ENCODE measurements at regions not wholly inside any gene's neighbourhood (a gene's known extent, or its start where the extent isn't known, plus 50 kb on each side); places are given as distances from the start of the nearest gene placed in this dataset.

DNA sequence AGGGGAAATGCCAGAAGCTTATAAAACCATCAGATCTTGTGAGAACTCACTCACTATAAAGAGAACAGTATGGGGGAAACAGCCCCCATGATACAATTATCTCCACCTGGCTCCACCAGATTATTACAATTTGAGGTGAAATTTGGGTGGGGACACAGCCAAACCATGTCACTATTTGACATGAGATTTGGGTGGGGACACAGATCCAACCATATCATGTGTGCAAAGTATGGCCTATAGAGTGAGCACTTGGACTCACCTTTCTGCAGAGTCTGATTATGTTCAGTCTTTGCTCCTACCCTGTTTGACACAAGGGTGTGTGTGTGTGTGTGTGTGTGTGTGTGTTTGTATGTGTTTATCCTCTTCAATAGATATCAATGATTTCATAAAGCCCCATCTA, 287.5 kb downstream of the ZNF536 start:
- no peak for TF ChIP-seq CTCF (IDR thresholded peaks at IDR 0.05; ENCODE audit: borderline replicate concordance)
- DNase-seq = no peak
- H3K9me3 ChIP-seq (replicated peaks) = no peaks in the 10 kb centered on the region
- H3K27me3 ChIP-seq (ENCODE audit: low read depth) = peaks cover 23% of the 10 kb centered on the region
- H3K4me1 ChIP-seq = peaks cover 24% of the 10 kb centered on the region
- no peaks in the 10 kb centered on the region for H3K36me3 ChIP-seq
- no peak overlapping the region for H3K4me3 ChIP-seq
- H3K27ac ChIP-seq (replicated peaks) = no peak overlapping the region
- intact Hi-C loops (cut with micrococcal nuclease) = no loop called here

GRCh38 chr19:30656520-30657100, 284.4 kb downstream of the ZNF536 start:
- no peaks in the 10 kb centered on the region for H3K9me3 ChIP-seq (replicated peaks)
- intact Hi-C loops (cut with micrococcal nuclease) = no loop called here
- TF ChIP-seq CTCF (IDR thresholded peaks at IDR 0.05; ENCODE audit: borderline replicate concordance) = no peak

GRCh38 chr19:30653646-30654386, 281.6 kb downstream of the ZNF536 start:
- Histone ChIP-seq H3K36me3 (no peaks in the 10 kb centered on the region), H3K27me3 (ENCODE audit: low read depth) (peaks cover 70% of the 10 kb centered on the region), H3K27ac (replicated peaks) (no peak overlapping the region), H3K4me3 (no peak overlapping the region), H3K4me1 (no peaks in the 10 kb centered on the region), H3K9me3 (replicated peaks) (no peaks in the 10 kb centered on the region)
- no peak for TF ChIP-seq CTCF (IDR thresholded peaks at IDR 0.05; ENCODE audit: borderline replicate concordance)
- DNase-seq = no peak
- intact Hi-C loops (cut with micrococcal nuclease) = no loop called here

More at GRCh38 chr19:30656520-30657100, 284.4 kb downstream of the ZNF536 start:
- H3K4me3 ChIP-seq = no peak overlapping the region
- H3K36me3 ChIP-seq = no peaks in the 10 kb centered on the region
- DNase-seq = no peak
- H3K4me1 ChIP-seq = no peaks in the 10 kb centered on the region
- H3K27me3 ChIP-seq (ENCODE audit: low read depth) = peaks cover 50% of the 10 kb centered on the region
- no peak overlapping the region for H3K27ac ChIP-seq (replicated peaks)

DNA sequence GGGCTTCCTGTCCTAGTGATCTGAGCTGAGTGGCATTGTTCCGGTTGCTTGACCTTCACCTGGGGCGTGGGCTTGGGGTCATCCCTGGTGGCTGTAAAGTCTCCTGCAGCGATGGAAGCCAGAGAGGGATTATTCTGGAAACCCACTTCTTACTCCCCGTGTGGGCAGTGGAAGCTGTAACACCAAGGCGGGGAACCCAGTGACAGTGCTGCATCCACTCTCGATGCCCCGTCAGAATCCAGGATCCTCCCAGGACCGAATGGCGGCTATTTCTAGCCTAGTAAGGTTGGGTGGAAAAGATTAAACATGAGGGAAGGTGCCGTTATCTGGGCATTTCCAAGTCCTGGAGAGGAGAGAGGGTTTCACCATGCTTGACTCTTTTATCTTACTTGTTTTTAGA, 280.6 kb downstream of the ZNF536 start:
- DNase-seq = no peak
- Histone ChIP-seq H3K9me3 (replicated peaks) (no peaks in the 10 kb centered on the region), H3K4me3 (no peak overlapping the region), H3K36me3 (no peaks in the 10 kb centered on the region), H3K27me3 (ENCODE audit: low read depth) (peaks cover 80% of the 10 kb centered on the region), H3K4me1 (no peaks in the 10 kb centered on the region), H3K27ac (replicated peaks) (no peak overlapping the region)
- no peak for TF ChIP-seq CTCF (IDR thresholded peaks at IDR 0.05; ENCODE audit: borderline replicate concordance)
- intact Hi-C loops (cut with micrococcal nuclease) = no loop called here

DNA sequence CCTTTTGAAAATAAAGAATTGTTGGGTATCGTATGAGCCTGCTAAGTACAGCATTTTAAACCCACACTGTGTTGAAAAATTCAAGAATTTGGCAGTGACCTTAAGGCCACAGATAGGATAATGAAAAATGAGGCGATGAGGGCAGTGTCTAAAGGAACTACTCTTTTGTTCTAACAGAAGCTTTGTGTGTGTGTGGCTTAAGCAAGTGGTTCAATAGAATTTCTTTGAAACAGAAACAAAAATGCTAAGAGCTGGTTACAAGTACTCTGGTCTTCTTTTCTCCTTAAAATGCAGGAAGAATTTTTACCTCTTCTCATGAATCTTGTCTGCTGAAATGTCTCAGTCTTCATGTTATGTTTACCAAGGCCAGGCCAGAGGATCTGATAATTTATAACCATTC, 279.5 kb downstream of the ZNF536 start:
- Histone ChIP-seq H3K4me3 (no peak overlapping the region), H3K9me3 (replicated peaks) (no peaks in the 10 kb centered on the region), H3K36me3 (no peaks in the 10 kb centered on the region), H3K27ac (replicated peaks) (no peak overlapping the region), H3K27me3 (ENCODE audit: low read depth) (peaks cover 89% of the 10 kb centered on the region), H3K4me1 (no peaks in the 10 kb centered on the region)
- no peak for TF ChIP-seq CTCF (IDR thresholded peaks at IDR 0.05; ENCODE audit: borderline replicate concordance)
- DNase-seq = no peak
- intact Hi-C loops (cut with micrococcal nuclease) = no loop called here

Measured in left ventricle myocardium inferior (tissue), 1 donor.